Panc1 (cell line): ENCODE measurements at regions not wholly inside any gene's neighbourhood (a gene's known extent, or its start where the extent isn't known, plus 50 kb on each side); places are given as distances from the start of the nearest gene placed in this dataset.

Experiments
- ATAC-seq: fragments of 200-7000 bp; cut with Tn5 transposase; 2 replicates; pipeline ENCODE4 v1.9.1; 2020; ENCODE audit warnings: mild to moderate bottlenecking, moderate library complexity
- BruUV-seq: library from RNA; stranded (reverse); fragments of 400-500 nt; replicated peaks from 2 replicates; lab custom pipeline; 2021; lab: Mats Ljungman, UMichigan
- CTCF ChIA-PET: fragments of 300-600 bp; sonication (Branson Sonifier 250); formaldehyde crosslinking; loops from one replicate; lab custom pipeline; 2022; ENCODE audit warnings: antibody characterized with exemption; lab: Charles Lee
- POLR2A ChIA-PET: fragments of 300-600 bp; sonication (Branson Sonifier 250); formaldehyde crosslinking; loops from one replicate; lab custom pipeline; 2022; ENCODE audit warnings: antibody characterized with exemption; lab: Charles Lee
- DNase-seq: peaks from one replicate; pipeline ENCODE4 v3.0.0-alpha.2; 2010; ENCODE audit warnings: low read depth, low spot score
- H3K27ac ChIP-seq: 2 replicates; pipeline ENCODE4 v1.5.1; 2011; ENCODE audit warnings: mild to moderate bottlenecking, low read length, inconsistent platforms
- H3K27me3 ChIP-seq: fragments of 200-500 bp; sonication (Bioruptor generic); 2 replicates; pipeline ENCODE4 v1.6.0; 2014; ENCODE audit warnings: low read length, inconsistent platforms; ENCODE audit not compliant: control insufficient read depth, insufficient read depth
- H3K36me3 ChIP-seq: fragments of 200-500 bp; sonication (Bioruptor generic); 2 replicates; pipeline ENCODE4 v1.5.1; 2014; ENCODE audit warnings: inconsistent platforms, mild to moderate bottlenecking, low read length, moderate library complexity; ENCODE audit not compliant: control insufficient read depth, insufficient read depth
- H3K4me1 ChIP-seq: 2 replicates; pipeline ENCODE4 v1.5.1; 2011; ENCODE audit warnings: inconsistent platforms, mild to moderate bottlenecking, low read length, moderate library complexity; ENCODE audit not compliant: control insufficient read depth, insufficient read depth
- H3K4me3 ChIP-seq, 2 experiments: 2 replicates each; pipeline ENCODE4 v1.5.1; 2011 to 2012; ENCODE audit warnings: low read depth in 2 of 2, low read length in 2 of 2, mild to moderate bottlenecking in 2 of 2, inconsistent platforms in 1 of 2, moderate library complexity in 1 of 2
- H3K9me3 ChIP-seq: fragments of 200-500 bp; sonication (Bioruptor generic); 2 replicates; pipeline ENCODE4 v1.5.1; 2014; ENCODE audit warnings: low read depth, mild to moderate bottlenecking, inconsistent platforms, low read length, moderate library complexity; ENCODE audit not compliant: control insufficient read depth, insufficient read depth
- POLR2AphosphoS5 ChIP-seq: IDR thresholded peaks from 2 replicates; pipeline ENCODE4 v1.6.1; 2012; ENCODE audit warnings: mild to moderate bottlenecking, low read depth, low read length, moderate library complexity
- SIN3A ChIP-seq: IDR thresholded peaks from 2 replicates; pipeline ENCODE4 v1.6.1; 2012; ENCODE audit warnings: low read depth, mild to moderate bottlenecking, low read length, moderate library complexity, borderline replicate concordance; ENCODE audit not compliant: insufficient read depth
- TCF7L2 ChIP-seq: IDR thresholded peaks from 2 replicates; pipeline ENCODE4 v1.6.1; 2011; ENCODE audit warnings: mild to moderate bottlenecking, low read depth, low read length, inconsistent platforms
- in situ Hi-C: cut with HindIII; loops from 2 replicates; pipeline ENCODE4 v1.10.0; 2016; ENCODE audit warnings: low sequenced_read_pairs, low pct_unique_long_range_greater_than_20kb
- intact Hi-C: fragments of 100-400 bp; cut with micrococcal nuclease; formaldehyde crosslinking; loops from one replicate; pipeline ENCODE4 v1.10.0; 2022; ENCODE audit not compliant: unreplicated experiment
- TF ChIP-seq, protein P1 (sequence below), 2 experiments: IDR thresholded peaks; 2 replicates each; pipeline ENCODE4 v1.6.1; 2011 to 2012; ENCODE audit warnings: low read depth in 2 of 2, control low read depth in 1 of 2, low read length in 1 of 2, mild to moderate bottlenecking in 1 of 2, moderate library complexity in 1 of 2; ENCODE audit not compliant: insufficient read depth in 1 of 2
- TF ChIP-seq, protein P2 (sequence below): fragments of 450-650 bp; IDR thresholded peaks from 2 replicates; pipeline ENCODE4 v1.5.1; 2017; ENCODE audit warnings: mild to moderate bottlenecking

DNA sequence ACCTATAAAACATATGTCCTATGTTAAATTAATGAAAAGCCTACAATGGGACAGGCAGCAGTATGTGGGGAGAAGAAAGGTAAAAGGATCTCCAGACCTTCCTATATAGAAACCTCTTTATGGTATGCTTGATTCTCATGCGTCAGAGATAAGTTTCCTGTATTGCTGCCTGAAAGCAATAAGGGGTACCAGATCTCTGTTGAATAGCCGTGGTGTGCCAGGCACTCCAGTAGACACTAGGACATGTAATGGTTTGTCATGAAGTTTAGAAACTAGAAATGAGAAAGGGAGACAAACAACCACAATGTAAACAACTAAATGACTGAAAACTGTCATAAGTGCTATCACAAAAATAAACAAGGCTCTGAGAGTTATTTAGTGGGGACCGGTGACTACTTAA is 168.1 kb downstream of the EFHB start:
- intact Hi-C loops = no loop called here
- H3K36me3 ChIP-seq = no peaks in the 10 kb centered on the region
- H3K4me1 ChIP-seq = no peaks in the 10 kb centered on the region
- no TSS peak for BruUV-seq
- ChIA-PET POLR2A (no interaction called here), CTCF (no interaction called here)
- in situ Hi-C loops = no loop called here
- H3K27ac ChIP-seq = no peak overlapping the region
- no peaks in the 10 kb centered on the region for H3K9me3 ChIP-seq
- H3K27me3 ChIP-seq = no peaks in the 10 kb centered on the region
- no peak for ATAC-seq
- no peak overlapping the region for H3K4me3 ChIP-seq
- TF ChIP-seq TCF7L2 = no peak
- TF ChIP-seq, protein P1, sequence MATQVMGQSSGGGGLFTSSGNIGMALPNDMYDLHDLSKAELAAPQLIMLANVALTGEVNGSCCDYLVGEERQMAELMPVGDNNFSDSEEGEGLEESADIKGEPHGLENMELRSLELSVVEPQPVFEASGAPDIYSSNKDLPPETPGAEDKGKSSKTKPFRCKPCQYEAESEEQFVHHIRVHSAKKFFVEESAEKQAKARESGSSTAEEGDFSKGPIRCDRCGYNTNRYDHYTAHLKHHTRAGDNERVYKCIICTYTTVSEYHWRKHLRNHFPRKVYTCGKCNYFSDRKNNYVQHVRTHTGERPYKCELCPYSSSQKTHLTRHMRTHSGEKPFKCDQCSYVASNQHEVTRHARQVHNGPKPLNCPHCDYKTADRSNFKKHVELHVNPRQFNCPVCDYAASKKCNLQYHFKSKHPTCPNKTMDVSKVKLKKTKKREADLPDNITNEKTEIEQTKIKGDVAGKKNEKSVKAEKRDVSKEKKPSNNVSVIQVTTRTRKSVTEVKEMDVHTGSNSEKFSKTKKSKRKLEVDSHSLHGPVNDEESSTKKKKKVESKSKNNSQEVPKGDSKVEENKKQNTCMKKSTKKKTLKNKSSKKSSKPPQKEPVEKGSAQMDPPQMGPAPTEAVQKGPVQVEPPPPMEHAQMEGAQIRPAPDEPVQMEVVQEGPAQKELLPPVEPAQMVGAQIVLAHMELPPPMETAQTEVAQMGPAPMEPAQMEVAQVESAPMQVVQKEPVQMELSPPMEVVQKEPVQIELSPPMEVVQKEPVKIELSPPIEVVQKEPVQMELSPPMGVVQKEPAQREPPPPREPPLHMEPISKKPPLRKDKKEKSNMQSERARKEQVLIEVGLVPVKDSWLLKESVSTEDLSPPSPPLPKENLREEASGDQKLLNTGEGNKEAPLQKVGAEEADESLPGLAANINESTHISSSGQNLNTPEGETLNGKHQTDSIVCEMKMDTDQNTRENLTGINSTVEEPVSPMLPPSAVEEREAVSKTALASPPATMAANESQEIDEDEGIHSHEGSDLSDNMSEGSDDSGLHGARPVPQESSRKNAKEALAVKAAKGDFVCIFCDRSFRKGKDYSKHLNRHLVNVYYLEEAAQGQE (IDR thresholded peaks at IDR 0.05; ENCODE audit: insufficient read depth in 1 of 2, low read depth in 2 of 2, low read length in 1 of 2) = no peak
- TF ChIP-seq SIN3A = no peak
- TF ChIP-seq, protein P2, sequence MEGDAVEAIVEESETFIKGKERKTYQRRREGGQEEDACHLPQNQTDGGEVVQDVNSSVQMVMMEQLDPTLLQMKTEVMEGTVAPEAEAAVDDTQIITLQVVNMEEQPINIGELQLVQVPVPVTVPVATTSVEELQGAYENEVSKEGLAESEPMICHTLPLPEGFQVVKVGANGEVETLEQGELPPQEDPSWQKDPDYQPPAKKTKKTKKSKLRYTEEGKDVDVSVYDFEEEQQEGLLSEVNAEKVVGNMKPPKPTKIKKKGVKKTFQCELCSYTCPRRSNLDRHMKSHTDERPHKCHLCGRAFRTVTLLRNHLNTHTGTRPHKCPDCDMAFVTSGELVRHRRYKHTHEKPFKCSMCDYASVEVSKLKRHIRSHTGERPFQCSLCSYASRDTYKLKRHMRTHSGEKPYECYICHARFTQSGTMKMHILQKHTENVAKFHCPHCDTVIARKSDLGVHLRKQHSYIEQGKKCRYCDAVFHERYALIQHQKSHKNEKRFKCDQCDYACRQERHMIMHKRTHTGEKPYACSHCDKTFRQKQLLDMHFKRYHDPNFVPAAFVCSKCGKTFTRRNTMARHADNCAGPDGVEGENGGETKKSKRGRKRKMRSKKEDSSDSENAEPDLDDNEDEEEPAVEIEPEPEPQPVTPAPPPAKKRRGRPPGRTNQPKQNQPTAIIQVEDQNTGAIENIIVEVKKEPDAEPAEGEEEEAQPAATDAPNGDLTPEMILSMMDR = no peak
- TF ChIP-seq POLR2AphosphoS5 = no peak
- DNase-seq = no peak

DNA sequence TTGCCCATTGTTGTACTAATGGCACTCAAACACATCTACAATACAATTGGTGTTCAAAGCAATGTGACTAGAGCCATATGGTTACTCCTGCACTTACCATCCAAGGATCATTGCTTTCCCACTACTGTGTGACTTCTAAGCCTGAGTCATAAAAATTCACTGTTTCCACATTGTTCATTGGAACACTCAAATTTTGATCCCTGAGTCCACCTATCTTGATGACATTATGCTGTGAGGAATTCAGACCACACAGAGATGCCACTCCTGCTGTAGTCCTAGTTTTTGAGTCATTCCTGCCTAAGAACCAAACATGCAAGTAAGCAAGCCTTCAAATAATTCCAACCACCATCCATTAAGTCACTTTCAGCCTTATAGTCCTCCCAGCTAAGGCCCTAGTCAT is 176.2 kb downstream of the EFHB start:
- H3K27ac ChIP-seq = no peak overlapping the region
- ATAC-seq = no peak
- no peak overlapping the region for H3K4me3 ChIP-seq
- in situ Hi-C loops (no loop called here), intact Hi-C loops (no loop called here)
- H3K27me3 ChIP-seq = no peaks in the 10 kb centered on the region
- no peak for TF ChIP-seq SIN3A
- no peak for TF ChIP-seq POLR2AphosphoS5
- TF ChIP-seq, protein P1 (IDR thresholded peaks at IDR 0.05; ENCODE audit: insufficient read depth in 1 of 2, low read depth in 2 of 2, low read length in 1 of 2) = no peak
- no peak for TF ChIP-seq TCF7L2
- TF ChIP-seq, protein P2 = no peak
- DNase-seq = no peak
- ChIA-PET POLR2A (no interaction called here), CTCF (no interaction called here)
- H3K36me3 ChIP-seq = no peaks in the 10 kb centered on the region
- no peaks in the 10 kb centered on the region for H3K9me3 ChIP-seq
- no TSS peak for BruUV-seq
- H3K4me1 ChIP-seq = no peaks in the 10 kb centered on the region
